ENCODE measurements at regions not wholly inside any gene's neighbourhood (a gene's known extent, or its start where the extent isn't known, plus 50 kb on each side); places are given as distances from the start of the nearest gene placed in this dataset.

GRCh38 chr1:185573677-185574076 lies 160.5 kb upstream of the HMCN1 start:
- Histone ChIP-seq H3F3A (ENCODE audit: control insufficient read depth, insufficient read depth) (no peaks in the 10 kb centered on the region), H4K20me1 (ENCODE audit: control insufficient read depth, insufficient read depth, low read depth, low read length) (no peaks in the 10 kb centered on the region), H3K9me2 (replicated peaks; ENCODE audit: control insufficient read depth, low read length) (no peaks in the 10 kb centered on the region), H3K36me3 (ENCODE audit: control insufficient read depth, low read length) (no peaks in the 10 kb centered on the region), H3K79me2 (ENCODE audit: control insufficient read depth, low read length) (no peaks in the 10 kb centered on the region), H3K4me1 (ENCODE audit: control insufficient read depth, low read length) (no peaks in the 10 kb centered on the region), H3K9me3 (ENCODE audit: control insufficient read depth, insufficient read depth, low read length) (no peaks in the 10 kb centered on the region), H3K27ac (ENCODE audit: low read depth, low read length) (no peak overlapping the region), H3K4me2 (ENCODE audit: low read length) (no peak overlapping the region), H3K4me3 (ENCODE audit: low read length) (no peak overlapping the region), H3K27me3 (ENCODE audit: control insufficient read depth, low read length) (no peaks in the 10 kb centered on the region)
- no peak for TF ChIP-seq CTCF (IDR thresholded peaks at IDR 0.05; ENCODE audit: low read depth, low read length, poor library complexity, severe bottlenecking)
- TF ChIP-seq EZH2phosphoT487 (IDR thresholded peaks at IDR 0.05; ENCODE audit: borderline replicate concordance, low read length), result no peak

GRCh38 chr1:185573162-185573561 lies 161.0 kb upstream of the HMCN1 start:
- H3K4me3 ChIP-seq (ENCODE audit: low read length), result no peak overlapping the region
- no peaks in the 10 kb centered on the region for H3K4me1 ChIP-seq (ENCODE audit: control insufficient read depth, low read length)
- no peaks in the 10 kb centered on the region for H3K27me3 ChIP-seq (ENCODE audit: control insufficient read depth, low read length)
- no peaks in the 10 kb centered on the region for H3F3A ChIP-seq (ENCODE audit: control insufficient read depth, insufficient read depth)
- no peaks in the 10 kb centered on the region for H3K9me2 ChIP-seq (replicated peaks; ENCODE audit: control insufficient read depth, low read length)
- no peak overlapping the region for H3K27ac ChIP-seq (ENCODE audit: low read depth, low read length)
- no peak for TF ChIP-seq CTCF (IDR thresholded peaks at IDR 0.05; ENCODE audit: low read depth, low read length, poor library complexity, severe bottlenecking)
- TF ChIP-seq EZH2phosphoT487 (IDR thresholded peaks at IDR 0.05; ENCODE audit: borderline replicate concordance, low read length), result no peak
- no peaks in the 10 kb centered on the region for H3K9me3 ChIP-seq (ENCODE audit: control insufficient read depth, insufficient read depth, low read length)
- no peaks in the 10 kb centered on the region for H3K36me3 ChIP-seq (ENCODE audit: control insufficient read depth, low read length)
- H3K4me2 ChIP-seq (ENCODE audit: low read length), result no peak overlapping the region
- no peaks in the 10 kb centered on the region for H4K20me1 ChIP-seq (ENCODE audit: control insufficient read depth, insufficient read depth, low read depth, low read length)
- H3K79me2 ChIP-seq (ENCODE audit: control insufficient read depth, low read length), result no peaks in the 10 kb centered on the region

GRCh38 chr1:185570962-185571361 lies 163.2 kb upstream of the HMCN1 start:
- Histone ChIP-seq H3K36me3 (ENCODE audit: control insufficient read depth, low read length) (no peaks in the 10 kb centered on the region), H3K9me3 (ENCODE audit: control insufficient read depth, insufficient read depth, low read length) (no peaks in the 10 kb centered on the region), H3K4me2 (ENCODE audit: low read length) (no peak overlapping the region), H3K27ac (ENCODE audit: low read depth, low read length) (no peak overlapping the region), H3K4me1 (ENCODE audit: control insufficient read depth, low read length) (peaks cover 14% of the 10 kb centered on the region), H3K27me3 (ENCODE audit: control insufficient read depth, low read length) (no peaks in the 10 kb centered on the region), H3F3A (ENCODE audit: control insufficient read depth, insufficient read depth) (no peaks in the 10 kb centered on the region), H3K79me2 (ENCODE audit: control insufficient read depth, low read length) (no peaks in the 10 kb centered on the region), H3K9me2 (replicated peaks; ENCODE audit: control insufficient read depth, low read length) (no peaks in the 10 kb centered on the region), H3K4me3 (ENCODE audit: low read length) (no peak overlapping the region), H4K20me1 (ENCODE audit: control insufficient read depth, insufficient read depth, low read depth, low read length) (no peaks in the 10 kb centered on the region)
- TF ChIP-seq CTCF (IDR thresholded peaks at IDR 0.05; ENCODE audit: low read depth, low read length, poor library complexity, severe bottlenecking) (no peak), EZH2phosphoT487 (IDR thresholded peaks at IDR 0.05; ENCODE audit: borderline replicate concordance, low read length) (no peak)
